IPS-NIHi7 (cell line): ENCODE measurements at regions not wholly inside any gene's neighbourhood (a gene's known extent, or its start where the extent isn't known, plus 50 kb on each side); places are given as distances from the start of the nearest gene placed in this dataset.

ENCODE experiments used
- DNase-seq: peaks from one replicate; pipeline ENCODE4 v3.0.0; 2012; ENCODE audit warnings: mixed read lengths; ENCODE audit errors: extremely low spot score

GRCh38 chr2:2767837-2768236 is 436.8 kb upstream of the MYT1L start:
- no peak for DNase-seq

- DNase-seq, result no peak
These were observed 434.9 kb upstream of the MYT1L start for GRCh38 chr2:2765839-2766495.

GRCh38 chr2:2765176-2765800 is 434.2 kb upstream of the MYT1L start:
- no peak for DNase-seq

GRCh38 chr2:2764739-2765138 is 433.7 kb upstream of the MYT1L start:
- DNase-seq, result no peak

- no peak for DNase-seq
These were observed 432.9 kb upstream of the MYT1L start for GRCh38 chr2:2764001-2764355.

GRCh38 chr2:2763351-2764000 is 432.4 kb upstream of the MYT1L start:
- no peak for DNase-seq

- no peak for DNase-seq
These were observed 431.8 kb upstream of the MYT1L start for GRCh38 chr2:2762913-2763312.

- DNase-seq, result no peak
These were observed 431.3 kb upstream of the MYT1L start for GRCh38 chr2:2762166-2762908.

GRCh38 chr2:2758793-2759367 is 427.8 kb upstream of the MYT1L start:
- DNase-seq, result no peak

GRCh38 chr2:2757764-2758163 is 426.7 kb upstream of the MYT1L start:
- DNase-seq, result no peak

- no peak for DNase-seq
These were observed 425.8 kb upstream of the MYT1L start for GRCh38 chr2:2756886-2757285.

- DNase-seq, result no peak
These were observed 424.9 kb upstream of the MYT1L start for GRCh38 chr2:2755990-2756389.

- no peak for DNase-seq
These were observed 423.9 kb upstream of the MYT1L start for GRCh38 chr2:2754940-2755339.

GRCh38 chr2:2751715-2752315 is 420.7 kb upstream of the MYT1L start:
- no peak for DNase-seq

GRCh38 chr2:2750867-2751714 is 420.0 kb upstream of the MYT1L start:
- no peak for DNase-seq

GRCh38 chr2:2749206-2749598 is 418.1 kb upstream of the MYT1L start:
- DNase-seq, result no peak

GRCh38 chr2:2748399-2749205 is 417.5 kb upstream of the MYT1L start:
- DNase-seq, result no peak

- no peak for DNase-seq
These were observed 416.8 kb upstream of the MYT1L start for GRCh38 chr2:2747797-2748301.

- DNase-seq, result no peak
These were observed 415.7 kb upstream of the MYT1L start for GRCh38 chr2:2746731-2747130.
